NCI-H510A (cell line): ENCODE measurements at regions not wholly inside any gene's neighbourhood (a gene's known extent, or its start where the extent isn't known, plus 50 kb on each side); places are given as distances from the start of the nearest gene placed in this dataset.

Source experiments
- DNase-seq: peaks from one replicate; lab custom pipeline; 2025; lab: John Stamatoyannopoulos, UW

- DNase-seq: no peak
Observed at GRCh38 chr1:193348769-193349535, 162.5 kb upstream of the B3GALT2 start.

- no peak for DNase-seq
Observed at GRCh38 chr1:193348091-193348768, 161.8 kb upstream of the B3GALT2 start.

GRCh38 chr1:193346085-193346484 lies 159.7 kb upstream of the B3GALT2 start:
- no peak for DNase-seq

- DNase-seq: no peak
Observed at GRCh38 chr1:193342811-193343210, 156.4 kb upstream of the B3GALT2 start.

- no peak for DNase-seq
Observed at GRCh38 chr1:193340331-193340730, 153.9 kb upstream of the B3GALT2 start.

- no peak for DNase-seq
Observed at GRCh38 chr1:193339401-193339800, 153.0 kb upstream of the B3GALT2 start.

GRCh38 chr1:193338194-193338593 lies 151.8 kb upstream of the B3GALT2 start:
- no peak for DNase-seq

GRCh38 chr1:193335806-193336428 lies 149.5 kb upstream of the B3GALT2 start:
- no peak for DNase-seq

- no peak for DNase-seq
Observed at GRCh38 chr1:193333166-193333565, 146.8 kb upstream of the B3GALT2 start.

GRCh38 chr1:193326296-193326695 lies 139.9 kb upstream of the B3GALT2 start:
- no peak for DNase-seq

- DNase-seq: no peak
Observed at GRCh38 chr1:193325771-193326170, 139.4 kb upstream of the B3GALT2 start.

GRCh38 chr1:193325042-193325441 lies 138.6 kb upstream of the B3GALT2 start:
- no peak for DNase-seq

GRCh38 chr1:193322211-193322610 lies 135.8 kb upstream of the B3GALT2 start:
- no peak for DNase-seq

GRCh38 chr1:193321242-193321840 lies 134.9 kb upstream of the B3GALT2 start:
- no peak for DNase-seq

- DNase-seq: no peak
Observed at GRCh38 chr1:193320270-193320669, 133.9 kb upstream of the B3GALT2 start.

- DNase-seq: no peak
Observed at GRCh38 chr1:193318347-193318746, 131.9 kb upstream of the B3GALT2 start.

- DNase-seq: no peak
Observed at GRCh38 chr1:193313354-193314140, 127.1 kb upstream of the B3GALT2 start.

GRCh38 chr1:193312432-193312831 lies 126.0 kb upstream of the B3GALT2 start:
- no peak for DNase-seq

- DNase-seq: no peak
Observed at GRCh38 chr1:193311226-193311948, 125.0 kb upstream of the B3GALT2 start.

- peak; percentile 79 for DNase-seq
Observed at GRCh38 chr1:193310564-193310963, 124.2 kb upstream of the B3GALT2 start.

GRCh38 chr1:193309936-193310475 lies 123.6 kb upstream of the B3GALT2 start:
- DNase-seq: no peak
